Urinary bladder (tissue), 3 donors: ENCODE measurements at regions not wholly inside any gene's neighbourhood (a gene's known extent, or its start where the extent isn't known, plus 50 kb on each side); places are given as distances from the start of the nearest gene placed in this dataset.

Experiments
- DNase-seq: peaks from one replicate; pipeline ENCODE4 v3.0.0-alpha.2; 2015; ENCODE audit errors: extremely low spot score
- H3K27ac ChIP-seq: one replicate; pipeline ENCODE4 v1.5.1; 2013; ENCODE audit warnings: low read depth, mild to moderate bottlenecking, moderate library complexity
- H3K36me3 ChIP-seq: one replicate; pipeline ENCODE4 v1.6.1; 2013; ENCODE audit warnings: mild to moderate bottlenecking, moderate library complexity; ENCODE audit not compliant: insufficient read depth
- H3K4me1 ChIP-seq: one replicate; pipeline ENCODE4 v1.6.1; 2013; ENCODE audit warnings: mild to moderate bottlenecking, moderate library complexity; ENCODE audit not compliant: insufficient read depth
- H3K4me3 ChIP-seq: one replicate; pipeline ENCODE4 v1.5.1; 2013; ENCODE audit warnings: low read depth, low read length
- WGBS: extraction: QIAGEN DNeasy Blood & Tissue Kit; methylation state at CpG from one replicate; pipeline ENCODE4 v1.1.7; 2013; 5-methylcytosine and 5-hydroxymethylcytosine counted together
- donor health status: healthy with polysubstance abuse.
- donor health status: healthy.

DNA sequence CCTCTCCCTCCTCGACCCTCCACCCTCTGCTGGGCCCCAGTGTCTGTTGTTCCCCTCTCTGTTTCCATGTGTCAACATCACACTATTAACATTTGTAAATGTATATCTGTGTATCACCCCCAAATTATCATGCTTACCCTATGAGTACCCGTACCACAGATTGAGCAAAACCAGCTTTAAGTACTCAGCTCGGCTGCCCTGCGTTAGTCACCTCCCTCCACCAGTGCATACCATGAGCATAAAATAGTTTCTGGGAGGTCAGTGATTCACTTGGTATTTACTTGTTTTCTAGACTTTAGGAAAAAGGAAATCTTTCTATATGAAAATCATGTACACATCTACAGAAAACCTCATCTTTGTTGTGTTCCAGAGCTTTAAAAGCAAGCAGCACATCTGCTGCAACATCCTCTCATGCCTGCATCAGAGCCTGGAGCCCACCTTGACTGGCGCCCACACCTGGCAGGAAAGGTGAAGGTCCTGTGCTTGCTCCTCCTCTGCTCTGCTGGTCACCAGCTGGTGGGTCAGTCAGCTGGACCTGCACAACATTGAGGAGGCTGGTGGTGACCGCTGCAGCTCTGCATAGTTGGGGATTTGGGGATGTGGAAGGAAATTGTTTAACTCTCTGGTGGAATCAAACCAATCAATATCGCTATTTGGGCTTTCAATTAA is 214.4 kb upstream of the KLF3 start:
- H3K4me1 ChIP-seq = no peaks in the 10 kb centered on the region
- WGBS = 74% methylated on average over 7 of the region's 7 CpGs
- no peak for DNase-seq
- H3K27ac ChIP-seq = no peak overlapping the region
- no peaks in the 10 kb centered on the region for H3K36me3 ChIP-seq
- H3K4me3 ChIP-seq = no peak overlapping the region

DNA sequence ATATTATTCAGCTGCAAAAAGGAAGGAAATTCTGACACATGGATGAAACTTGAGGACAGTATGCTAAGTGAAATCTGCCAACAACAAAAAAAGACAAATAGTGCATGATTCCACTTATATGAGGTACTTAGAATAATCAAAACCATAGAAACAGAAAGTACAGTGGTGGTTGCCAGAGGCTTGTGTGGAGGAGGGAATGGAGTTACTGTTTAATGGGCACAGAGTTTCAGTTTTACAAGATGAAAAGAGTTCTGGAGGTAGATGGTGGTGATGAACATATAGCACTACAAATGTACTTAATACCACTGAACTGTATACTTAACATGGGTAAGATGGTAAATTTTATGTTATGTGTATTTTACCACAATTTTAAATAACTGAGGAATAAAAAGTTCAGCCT is 212.0 kb upstream of the KLF3 start:
- Histone ChIP-seq H3K4me3 (no peak overlapping the region), H3K4me1 (peaks cover 2% of the 10 kb centered on the region), H3K27ac (no peak overlapping the region), H3K36me3 (no peaks in the 10 kb centered on the region)
- no peak for DNase-seq

DNA sequence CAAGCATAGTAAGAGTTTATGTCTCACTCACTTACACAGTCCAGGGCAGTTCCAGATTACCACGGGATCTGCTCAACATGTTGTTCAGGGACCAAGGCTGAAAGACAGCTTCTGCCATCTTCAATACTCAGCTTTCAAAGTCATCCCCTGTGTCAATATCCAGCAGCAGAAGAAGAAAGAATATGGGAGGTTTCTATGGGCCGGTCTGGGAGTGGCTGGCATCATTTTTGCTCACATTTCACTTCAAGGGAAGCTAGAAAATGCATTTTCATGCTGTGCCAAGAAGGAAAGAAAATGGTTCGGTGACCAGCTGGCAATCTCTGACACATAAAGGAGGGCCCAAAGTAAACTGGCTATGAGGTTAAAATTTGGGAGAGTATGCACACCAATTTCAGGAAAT is 211.5 kb upstream of the KLF3 start:
- no peak overlapping the region for H3K4me3 ChIP-seq
- 77% methylated on average over 3 of the region's 3 CpGs for WGBS
- no peak for DNase-seq
- H3K27ac ChIP-seq = no peak overlapping the region
- H3K4me1 ChIP-seq = peaks cover 2% of the 10 kb centered on the region
- H3K36me3 ChIP-seq = no peaks in the 10 kb centered on the region

- Histone ChIP-seq H3K4me3 (no peak overlapping the region), H3K27ac (no peak overlapping the region), H3K36me3 (no peaks in the 10 kb centered on the region), H3K4me1 (peaks cover 2% of the 10 kb centered on the region)
- 90% methylated on average over 3 of the region's 3 CpGs for WGBS
- no peak for DNase-seq
Observed at GRCh38 chr4:38453253-38453881, 210.6 kb upstream of the KLF3 start.

- Histone ChIP-seq H3K36me3 (no peaks in the 10 kb centered on the region), H3K4me1 (peaks cover 2% of the 10 kb centered on the region), H3K27ac (no peak overlapping the region), H3K4me3 (no peak overlapping the region)
- 90% methylated on average over 3 of the region's 3 CpGs for WGBS
- no peak for DNase-seq
Observed at GRCh38 chr4:38454284-38454683, 209.7 kb upstream of the KLF3 start.

GRCh38 chr4:38455092-38455862 is 208.7 kb upstream of the KLF3 start:
- no peaks in the 10 kb centered on the region for H3K36me3 ChIP-seq
- H3K27ac ChIP-seq = no peak overlapping the region
- no peak for DNase-seq
- WGBS = 82% methylated on average over 7 of the region's 7 CpGs
- peaks cover 2% of the 10 kb centered on the region for H3K4me1 ChIP-seq
- H3K4me3 ChIP-seq = no peak overlapping the region

- H3K27ac ChIP-seq = no peak overlapping the region
- no peak for DNase-seq
- WGBS = 92% methylated on average over 1 of the region's 1 CpG
Observed at GRCh38 chr4:38456096-38456495, 207.9 kb upstream of the KLF3 start.

DNA sequence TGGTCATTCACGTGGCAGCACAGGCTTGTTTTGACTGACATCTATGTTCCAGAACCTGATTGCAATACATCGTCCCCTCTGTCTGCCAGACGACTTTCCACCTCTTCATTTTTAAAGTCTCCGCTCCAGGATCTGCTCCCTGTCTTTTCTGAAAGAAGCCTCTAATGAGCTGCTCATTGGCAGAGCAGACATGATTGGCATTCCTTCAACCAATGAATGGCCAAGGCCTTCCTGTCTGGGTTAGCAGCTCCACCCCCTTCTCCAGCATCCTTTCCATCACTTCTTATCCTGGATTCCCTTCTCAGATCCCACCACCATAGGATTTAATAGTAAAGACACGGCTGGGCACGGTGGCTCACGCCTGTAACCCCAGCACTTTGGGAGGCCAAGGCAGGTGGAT is 202.7 kb upstream of the KLF3 start:
- H3K36me3 ChIP-seq = no peaks in the 10 kb centered on the region
- no peak for DNase-seq
- no peak overlapping the region for H3K4me3 ChIP-seq
- H3K4me1 ChIP-seq = no peaks in the 10 kb centered on the region
- no peak overlapping the region for H3K27ac ChIP-seq
- 89% methylated on average over 7 of the region's 7 CpGs for WGBS

More at GRCh38 chr4:38456096-38456495, 207.9 kb upstream of the KLF3 start:
- Histone ChIP-seq H3K4me3 (no peak overlapping the region), H3K4me1 (peaks cover 2% of the 10 kb centered on the region), H3K36me3 (no peaks in the 10 kb centered on the region)

- 49% methylated on average over 6 of the region's 6 CpGs for WGBS
- Histone ChIP-seq H3K27ac (no peak overlapping the region), H3K4me3 (no peak overlapping the region), H3K4me1 (no peaks in the 10 kb centered on the region), H3K36me3 (no peaks in the 10 kb centered on the region)
- DNase-seq = no peak
Observed at GRCh38 chr4:38462367-38463055, 201.5 kb upstream of the KLF3 start.

DNA sequence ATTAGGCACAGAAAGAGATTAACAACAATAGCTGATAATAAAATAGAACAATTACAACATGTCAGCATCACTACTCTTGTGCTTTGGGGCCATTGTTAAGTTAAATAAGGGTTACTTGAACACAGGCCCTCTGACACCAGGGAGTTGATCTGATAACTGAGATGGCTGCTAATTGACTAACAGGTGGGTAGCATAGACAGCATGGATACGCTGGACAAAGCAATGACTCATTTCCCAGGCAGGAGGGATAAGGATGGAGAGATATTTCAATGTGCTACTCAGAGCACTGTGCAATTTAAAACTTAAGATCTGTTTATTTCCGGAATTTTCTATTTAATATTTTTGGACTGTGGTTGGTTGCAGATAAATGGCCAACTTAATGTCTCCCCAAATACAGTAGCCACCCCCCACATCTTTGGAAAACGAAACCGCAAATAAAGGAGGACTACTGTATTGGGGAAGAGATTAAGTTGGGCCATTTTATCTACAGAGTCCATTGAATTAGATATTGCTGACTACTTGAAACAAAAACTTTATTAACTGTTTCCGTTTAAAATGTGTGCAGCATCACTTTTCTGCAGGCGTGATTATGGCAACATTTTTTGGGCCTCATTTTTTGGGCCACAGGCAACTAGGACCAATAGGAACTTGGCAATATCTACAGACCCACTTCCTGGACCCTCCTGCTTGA is 200.6 kb upstream of the KLF3 start:
- H3K4me3 ChIP-seq = no peak overlapping the region
- no peak overlapping the region for H3K27ac ChIP-seq
- no peak for DNase-seq
- H3K36me3 ChIP-seq = no peaks in the 10 kb centered on the region
- no peaks in the 10 kb centered on the region for H3K4me1 ChIP-seq
- WGBS = 90% methylated on average over 6 of the region's 6 CpGs

DNA sequence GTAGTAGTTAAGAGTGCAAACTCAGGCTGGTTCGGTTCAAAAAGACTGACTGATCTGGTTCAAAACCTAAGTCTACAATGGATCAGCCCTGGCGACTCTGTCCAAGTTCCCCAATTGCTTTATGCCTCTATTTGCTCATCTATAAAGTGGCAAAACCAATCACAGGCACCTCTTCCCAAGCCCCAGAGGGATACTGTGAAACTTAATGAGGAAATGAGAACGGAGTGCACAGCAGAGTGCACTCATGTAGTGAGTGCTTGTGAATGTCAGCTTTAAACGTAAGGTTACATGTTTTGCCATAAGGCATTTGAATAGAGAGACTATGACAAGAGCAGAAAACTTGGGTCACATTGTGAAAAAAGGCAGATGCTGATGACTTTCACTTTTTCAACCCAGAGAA is 199.7 kb upstream of the KLF3 start:
- no peaks in the 10 kb centered on the region for H3K36me3 ChIP-seq
- 88% methylated on average over 4 of the region's 4 CpGs for WGBS
- DNase-seq = no peak
- no peak overlapping the region for H3K4me3 ChIP-seq
- no peak overlapping the region for H3K27ac ChIP-seq
- no peaks in the 10 kb centered on the region for H3K4me1 ChIP-seq

DNA sequence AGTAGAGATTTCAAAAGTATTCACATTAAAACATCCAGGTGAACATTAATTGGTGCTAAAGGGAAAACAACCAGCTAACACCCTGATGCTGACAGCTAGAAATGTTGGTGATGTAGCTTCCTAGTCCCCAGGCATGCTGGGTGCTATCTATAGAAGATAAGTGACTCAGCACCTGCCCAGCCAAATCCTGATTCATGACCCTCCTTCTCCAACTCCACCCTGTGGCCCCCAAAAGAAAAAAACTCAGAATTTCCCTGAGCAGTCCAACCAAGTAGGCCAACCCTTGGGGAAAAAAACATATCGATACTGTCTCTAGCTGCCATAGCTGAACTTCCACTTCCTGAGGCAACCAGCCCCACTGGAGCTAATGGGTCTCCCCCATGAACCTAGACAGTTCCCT is 197.6 kb upstream of the KLF3 start:
- no peak for DNase-seq
- no peak overlapping the region for H3K4me3 ChIP-seq
- H3K36me3 ChIP-seq = no peaks in the 10 kb centered on the region
- H3K27ac ChIP-seq = no peak overlapping the region
- WGBS = 95% methylated on average over 1 of the region's 1 CpG
- no peaks in the 10 kb centered on the region for H3K4me1 ChIP-seq

- no peaks in the 10 kb centered on the region for H3K4me1 ChIP-seq
- no peaks in the 10 kb centered on the region for H3K36me3 ChIP-seq
- no peak overlapping the region for H3K27ac ChIP-seq
- DNase-seq = no peak
- whole genome bisulfite sequencing = 97% methylated on average over 1 of the region's 1 CpG
- no peak overlapping the region for H3K4me3 ChIP-seq
Observed at GRCh38 chr4:38467296-38467695, 196.7 kb upstream of the KLF3 start.
